SK-N-MC (cell line): ENCODE measurements at regions not wholly inside any gene's neighbourhood (a gene's known extent, or its start where the extent isn't known, plus 50 kb on each side); places are given as distances from the start of the nearest gene placed in this dataset.

Experiments used
- EZH2 ChIP-seq: fragments of 200-600 bp; sonication (generic); IDR thresholded peaks from one replicate; pipeline ENCODE4 v1.6.1; 2017; ENCODE audit warnings: antibody characterized with exemption
- POLR2AphosphoS5 ChIP-seq: IDR thresholded peaks from 2 replicates; pipeline ENCODE4 v1.6.1; 2012; ENCODE audit warnings: mild to moderate bottlenecking, low read depth, low read length, borderline replicate concordance

GRCh38 chr14:94888121-94888520, 118.2 kb upstream of the GSC start:
- no peak for TF ChIP-seq EZH2
- TF ChIP-seq POLR2AphosphoS5, result no peak
